ENCODE measurements at regions not wholly inside any gene's neighbourhood (a gene's known extent, or its start where the extent isn't known, plus 50 kb on each side); places are given as distances from the start of the nearest gene placed in this dataset.
"Not testable (repeated sequence)": the region's sequence is repeated elsewhere in the genome, so short reads cannot be mapped to it uniquely, and the experiment has no call there.

DNA sequence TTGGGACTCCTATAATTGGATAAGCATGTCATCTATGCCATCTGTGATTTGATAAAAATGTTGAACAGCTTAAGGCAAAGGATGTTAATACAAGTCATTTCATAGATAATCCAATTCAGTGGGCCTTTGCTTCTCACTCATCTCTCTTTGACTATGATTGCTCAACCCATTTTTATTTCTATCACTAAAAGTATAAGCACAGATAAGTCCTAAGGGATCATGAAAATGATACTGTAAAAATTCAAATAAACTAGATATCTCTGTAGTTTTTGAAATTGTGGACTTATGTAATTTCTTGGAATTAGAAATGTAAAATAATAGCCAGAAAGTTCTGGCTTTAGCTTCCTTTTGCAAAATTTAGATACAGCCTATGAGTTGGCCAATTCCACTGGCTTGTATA is 440.3 kb downstream of the POM121L12 start:
- Histone ChIP-seq H3K27ac (ENCODE audit: low read depth in 1 of 3, low read length in 2 of 3) (no peak overlapping the region), H3K9me3 (ENCODE audit: control insufficient read depth in 2 of 2, insufficient read depth in 1 of 2, low read depth in 1 of 2, low read length in 1 of 2) (no peaks in the 10 kb centered on the region), H3K4me3 (ENCODE audit: low read depth in 1 of 3, low read length in 3 of 3) (no peak overlapping the region), H3K4me1 (ENCODE audit: control insufficient read depth in 3 of 3, insufficient read depth in 2 of 3, low read depth in 1 of 3, low read length in 2 of 3) (no peaks in the 10 kb centered on the region), H3K36me3 (ENCODE audit: control insufficient read depth in 3 of 3, insufficient read depth in 2 of 3, low read depth in 1 of 3, low read length in 3 of 3) (no peaks in the 10 kb centered on the region), H3K27me3 (ENCODE audit: control insufficient read depth in 3 of 3, insufficient read depth in 3 of 3, low read length in 3 of 3) (no peaks in the 10 kb centered on the region)
- FAIRE-seq (no peak), DNase-seq (no peak)

DNA sequence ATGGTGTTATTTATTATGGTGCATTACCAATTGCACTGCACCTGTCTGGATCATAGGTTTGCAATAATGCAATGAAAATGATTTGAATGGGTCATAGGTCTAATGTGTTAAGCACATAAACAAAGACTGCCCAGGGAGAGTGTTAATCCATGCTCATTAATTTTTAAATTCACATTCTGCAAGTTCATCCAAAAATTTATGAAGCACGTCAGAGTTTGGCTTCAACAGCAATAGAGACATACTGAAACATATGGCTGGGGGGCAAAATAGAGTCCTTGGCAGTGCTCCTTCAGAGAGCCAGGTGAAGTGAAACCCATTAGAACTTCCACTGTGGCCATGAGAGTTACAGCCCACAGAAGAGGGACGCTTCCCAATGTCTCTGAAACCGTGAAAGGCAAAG is 441.1 kb downstream of the POM121L12 start:
- Histone ChIP-seq H3K4me3 (ENCODE audit: low read depth in 1 of 3, low read length in 3 of 3) (no peak overlapping the region), H3K36me3 (ENCODE audit: control insufficient read depth in 3 of 3, insufficient read depth in 2 of 3, low read depth in 1 of 3, low read length in 3 of 3) (no peaks in the 10 kb centered on the region), H3K9me3 (ENCODE audit: control insufficient read depth in 2 of 2, insufficient read depth in 1 of 2, low read depth in 1 of 2, low read length in 1 of 2) (no peaks in the 10 kb centered on the region), H3K27me3 (ENCODE audit: control insufficient read depth in 3 of 3, insufficient read depth in 3 of 3, low read length in 3 of 3) (no peaks in the 10 kb centered on the region), H3K4me1 (ENCODE audit: control insufficient read depth in 3 of 3, insufficient read depth in 2 of 3, low read depth in 1 of 3, low read length in 2 of 3) (no peaks in the 10 kb centered on the region), H3K27ac (ENCODE audit: low read depth in 1 of 3, low read length in 2 of 3) (no peak overlapping the region)
- 82 to 87% (median 83%) methylated on average over 3 of the region's 3 CpGs for WGBS, 3 donors
- no peak for DNase-seq
- FAIRE-seq = no peak

GRCh38 chr7:53485354-53485753 is 449.9 kb downstream of the POM121L12 start:
- FAIRE-seq (no peak), DNase-seq (no peak)
- Histone ChIP-seq H3K4me3 (ENCODE audit: low read depth in 1 of 3, low read length in 3 of 3) (no peak overlapping the region), H3K9me3 (ENCODE audit: control insufficient read depth in 2 of 2, insufficient read depth in 1 of 2, low read depth in 1 of 2, low read length in 1 of 2) (no peaks in the 10 kb centered on the region), H3K27me3 (ENCODE audit: control insufficient read depth in 3 of 3, insufficient read depth in 3 of 3, low read length in 3 of 3) (no peaks in the 10 kb centered on the region), H3K4me1 (ENCODE audit: control insufficient read depth in 3 of 3, insufficient read depth in 2 of 3, low read depth in 1 of 3, low read length in 2 of 3) (no peaks in the 10 kb centered on the region), H3K36me3 (ENCODE audit: control insufficient read depth in 3 of 3, insufficient read depth in 2 of 3, low read depth in 1 of 3, low read length in 3 of 3) (no peaks in the 10 kb centered on the region), H3K27ac (ENCODE audit: low read depth in 1 of 3, low read length in 2 of 3) (no peak overlapping the region)
- 70 to 83% (median 79%) methylated on average over 6 of the region's 6 CpGs for WGBS, 3 donors

- no peaks in the 10 kb centered on the region for H3K36me3 ChIP-seq (ENCODE audit: control insufficient read depth in 3 of 3, insufficient read depth in 2 of 3, low read depth in 1 of 3, low read length in 3 of 3)
- 94 to 95% (median 95%) methylated on average over 6 of the region's 6 CpGs for WGBS, 3 donors
- H3K9me3 ChIP-seq (ENCODE audit: control insufficient read depth in 2 of 2, insufficient read depth in 1 of 2, low read depth in 1 of 2, low read length in 1 of 2) = no peaks in the 10 kb centered on the region
- H3K27me3 ChIP-seq (ENCODE audit: control insufficient read depth in 3 of 3, insufficient read depth in 3 of 3, low read length in 3 of 3) = no peaks in the 10 kb centered on the region
- no peaks in the 10 kb centered on the region for H3K4me1 ChIP-seq (ENCODE audit: control insufficient read depth in 3 of 3, insufficient read depth in 2 of 3, low read depth in 1 of 3, low read length in 2 of 3)
- no peak for FAIRE-seq
- H3K27ac ChIP-seq (ENCODE audit: low read depth in 1 of 3, low read length in 2 of 3) = no peak overlapping the region
- H3K4me3 ChIP-seq (ENCODE audit: low read depth in 1 of 3, low read length in 3 of 3) = no peak overlapping the region
- DNase-seq = no peak
Measured at GRCh38 chr7:53491051-53491450, 455.6 kb downstream of the POM121L12 start.

GRCh38 chr7:53495181-53495580 is 459.7 kb downstream of the POM121L12 start:
- H3K27ac ChIP-seq (ENCODE audit: low read depth in 1 of 3, low read length in 2 of 3); H3K4me3 ChIP-seq (ENCODE audit: low read depth in 1 of 3, low read length in 3 of 3); H3K4me1 ChIP-seq (ENCODE audit: control insufficient read depth in 3 of 3, insufficient read depth in 2 of 3, low read depth in 1 of 3, low read length in 2 of 3); H3K36me3 ChIP-seq (ENCODE audit: control insufficient read depth in 3 of 3, insufficient read depth in 2 of 3, low read depth in 1 of 3, low read length in 3 of 3); H3K27me3 ChIP-seq (ENCODE audit: control insufficient read depth in 3 of 3, insufficient read depth in 3 of 3, low read length in 3 of 3); H3K9me3 ChIP-seq (ENCODE audit: control insufficient read depth in 2 of 2, insufficient read depth in 1 of 2, low read depth in 1 of 2, low read length in 1 of 2); DNase-seq; FAIRE-seq: not testable (repeated sequence)
- WGBS, 3 donors = 94 to 97% (median 96%) methylated on average over 17 to 20 of the region's 20 CpGs

- Histone ChIP-seq H3K9me3 (ENCODE audit: control insufficient read depth in 2 of 2, insufficient read depth in 1 of 2, low read depth in 1 of 2, low read length in 1 of 2) (no peaks in the 10 kb centered on the region), H3K36me3 (ENCODE audit: control insufficient read depth in 3 of 3, insufficient read depth in 2 of 3, low read depth in 1 of 3, low read length in 3 of 3) (no peaks in the 10 kb centered on the region), H3K27me3 (ENCODE audit: control insufficient read depth in 3 of 3, insufficient read depth in 3 of 3, low read length in 3 of 3) (no peaks in the 10 kb centered on the region), H3K4me3 (ENCODE audit: low read depth in 1 of 3, low read length in 3 of 3) (no peak overlapping the region), H3K27ac (ENCODE audit: low read depth in 1 of 3, low read length in 2 of 3) (no peak overlapping the region), H3K4me1 (ENCODE audit: control insufficient read depth in 3 of 3, insufficient read depth in 2 of 3, low read depth in 1 of 3, low read length in 2 of 3) (no peaks in the 10 kb centered on the region)
- WGBS, 3 donors = 50 to 81% (median 81%) methylated on average over 1 of the region's 1 CpG
- FAIRE-seq = no peak
- no peak for DNase-seq
Measured at GRCh38 chr7:53500076-53500475, 464.6 kb downstream of the POM121L12 start.

GRCh38 chr7:53504914-53505313 is 469.5 kb downstream of the POM121L12 start:
- H3K27ac ChIP-seq (ENCODE audit: low read depth in 1 of 3, low read length in 2 of 3) = no peak overlapping the region
- H3K4me3 ChIP-seq (ENCODE audit: low read depth in 1 of 3, low read length in 3 of 3) = no peak overlapping the region
- no peaks in the 10 kb centered on the region for H3K36me3 ChIP-seq (ENCODE audit: control insufficient read depth in 3 of 3, insufficient read depth in 2 of 3, low read depth in 1 of 3, low read length in 3 of 3)
- H3K27me3 ChIP-seq (ENCODE audit: control insufficient read depth in 3 of 3, insufficient read depth in 3 of 3, low read length in 3 of 3) = no peaks in the 10 kb centered on the region
- no peak for DNase-seq
- 84 to 92% (median 85%) methylated on average over 3 of the region's 3 CpGs for WGBS, 3 donors
- no peaks in the 10 kb centered on the region for H3K4me1 ChIP-seq (ENCODE audit: control insufficient read depth in 3 of 3, insufficient read depth in 2 of 3, low read depth in 1 of 3, low read length in 2 of 3)
- no peaks in the 10 kb centered on the region for H3K9me3 ChIP-seq (ENCODE audit: control insufficient read depth in 2 of 2, insufficient read depth in 1 of 2, low read depth in 1 of 2, low read length in 1 of 2)
- no peak for FAIRE-seq

DNA sequence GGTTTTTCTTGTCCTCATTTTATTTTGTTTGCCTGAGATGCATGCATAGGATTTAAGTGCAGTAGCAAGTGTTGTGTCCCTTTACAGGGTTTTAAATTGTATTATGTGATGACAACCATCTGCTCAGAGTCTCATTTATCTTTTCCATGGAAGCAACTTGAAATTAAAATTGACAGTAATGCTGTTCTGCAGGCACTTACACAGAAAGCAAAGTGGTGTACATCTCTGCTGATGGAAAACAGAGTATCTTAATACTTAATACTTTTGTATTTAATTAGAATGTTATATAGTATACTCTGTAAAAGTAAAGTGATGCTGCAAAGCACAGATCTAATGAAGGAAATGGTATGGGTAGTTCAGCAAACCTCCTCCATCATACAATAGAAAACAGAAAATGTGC is 482.9 kb downstream of the POM121L12 start:
- Histone ChIP-seq H3K9me3 (ENCODE audit: control insufficient read depth in 2 of 2, insufficient read depth in 1 of 2, low read depth in 1 of 2, low read length in 1 of 2) (no peaks in the 10 kb centered on the region), H3K4me1 (ENCODE audit: control insufficient read depth in 3 of 3, insufficient read depth in 2 of 3, low read depth in 1 of 3, low read length in 2 of 3) (no peaks in the 10 kb centered on the region), H3K27ac (ENCODE audit: low read depth in 1 of 3, low read length in 2 of 3) (no peak overlapping the region), H3K4me3 (ENCODE audit: low read depth in 1 of 3, low read length in 3 of 3) (no peak overlapping the region), H3K36me3 (ENCODE audit: control insufficient read depth in 3 of 3, insufficient read depth in 2 of 3, low read depth in 1 of 3, low read length in 3 of 3) (no peaks in the 10 kb centered on the region), H3K27me3 (ENCODE audit: control insufficient read depth in 3 of 3, insufficient read depth in 3 of 3, low read length in 3 of 3) (no peaks in the 10 kb centered on the region)
- DNase-seq = no peak
- no peak for FAIRE-seq

DNA sequence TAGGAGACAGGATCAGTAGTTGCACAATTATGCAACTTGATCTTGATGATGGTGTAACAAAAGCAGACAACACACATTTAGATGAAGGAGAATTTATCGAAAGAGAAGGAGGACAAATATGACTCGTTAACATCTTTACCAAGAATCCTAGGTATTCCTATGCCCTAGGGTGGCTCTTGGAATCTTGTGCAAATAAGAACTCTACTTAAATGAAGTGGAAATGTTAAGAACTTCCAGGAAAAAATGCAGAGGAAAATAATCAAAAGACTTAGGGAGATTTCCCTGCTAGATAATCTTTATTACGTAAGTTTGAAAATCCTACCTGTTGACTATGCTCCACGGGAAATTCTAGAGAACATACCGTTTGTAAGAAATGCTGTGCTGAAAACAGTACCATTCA is 485.4 kb downstream of the POM121L12 start:
- Histone ChIP-seq H3K9me3 (ENCODE audit: control insufficient read depth in 2 of 2, insufficient read depth in 1 of 2, low read depth in 1 of 2, low read length in 1 of 2) (no peaks in the 10 kb centered on the region), H3K36me3 (ENCODE audit: control insufficient read depth in 3 of 3, insufficient read depth in 2 of 3, low read depth in 1 of 3, low read length in 3 of 3) (no peaks in the 10 kb centered on the region), H3K27me3 (ENCODE audit: control insufficient read depth in 3 of 3, insufficient read depth in 3 of 3, low read length in 3 of 3) (no peaks in the 10 kb centered on the region), H3K27ac (ENCODE audit: low read depth in 1 of 3, low read length in 2 of 3) (no peak overlapping the region), H3K4me1 (ENCODE audit: control insufficient read depth in 3 of 3, insufficient read depth in 2 of 3, low read depth in 1 of 3, low read length in 2 of 3) (no peaks in the 10 kb centered on the region), H3K4me3 (ENCODE audit: low read depth in 1 of 3, low read length in 3 of 3) (no peak overlapping the region)
- FAIRE-seq = no peak
- no peak for DNase-seq
- 89 to 91% (median 91%) methylated on average over 5 of the region's 5 CpGs for WGBS, 3 donors
